ENCODE measurements at regions not wholly inside any gene's neighbourhood (a gene's known extent, or its start where the extent isn't known, plus 50 kb on each side); places are given as distances from the start of the nearest gene placed in this dataset.
"Not testable (repeated sequence)": the region's sequence is repeated elsewhere in the genome, so short reads cannot be mapped to it uniquely, and the experiment has no call there.

- H3K4me3 Mint-ChIP-seq; H3K36me3 Mint-ChIP-seq; H3K27ac Mint-ChIP-seq; H3K4me1 ChIP-seq (ENCODE audit: insufficient read depth, low read length); H3K4me1 Mint-ChIP-seq; H3K9me3 ChIP-seq (ENCODE audit: control insufficient read depth in 1 of 2, low read length in 2 of 2); DNase-seq; POLR2A ChIA-PET (ENCODE audit: partially characterized antibody); H3K4me3 ChIP-seq (ENCODE audit: low read length in 2 of 2); CTCF ChIA-PET (ENCODE audit: partially characterized antibody); H3K36me3 ChIP-seq (ENCODE audit: insufficient read depth, low read length); H3K27me3 ChIP-seq (ENCODE audit: insufficient read depth, low read length); H3K27me3 Mint-ChIP-seq; H3K27ac ChIP-seq (ENCODE audit: low read depth, low read length); intact Hi-C loops (cut with micrococcal nuclease); H3K9me3 Mint-ChIP-seq: not testable (repeated sequence)
These were observed 416.2 kb upstream of the EPHA7 start for GRCh38 chr6:93835451-93836145.

- POLR2A ChIA-PET (ENCODE audit: partially characterized antibody); H3K9me3 Mint-ChIP-seq; H3K4me1 ChIP-seq (ENCODE audit: insufficient read depth, low read length); H3K27me3 Mint-ChIP-seq; H3K4me3 Mint-ChIP-seq; DNase-seq; CTCF ChIA-PET (ENCODE audit: partially characterized antibody); H3K27ac Mint-ChIP-seq; H3K9me3 ChIP-seq (ENCODE audit: control insufficient read depth in 1 of 2, low read length in 2 of 2); H3K36me3 Mint-ChIP-seq; H3K4me3 ChIP-seq (ENCODE audit: low read length in 2 of 2); H3K4me1 Mint-ChIP-seq; H3K27ac ChIP-seq (ENCODE audit: low read depth, low read length); H3K36me3 ChIP-seq (ENCODE audit: insufficient read depth, low read length); intact Hi-C loops (cut with micrococcal nuclease); H3K27me3 ChIP-seq (ENCODE audit: insufficient read depth, low read length): not testable (repeated sequence)
These were observed 415.7 kb upstream of the EPHA7 start for GRCh38 chr6:93835026-93835425.

- not testable (repeated sequence) for H3K36me3 Mint-ChIP-seq
These were observed 414.0 kb upstream of the EPHA7 start for GRCh38 chr6:93833326-93833725.

GRCh38 chr6:93829757-93830156, 410.4 kb upstream of the EPHA7 start:
- H3K4me1 Mint-ChIP-seq; DNase-seq; H3K27ac ChIP-seq (ENCODE audit: low read depth, low read length); H3K27me3 Mint-ChIP-seq; H3K9me3 ChIP-seq (ENCODE audit: control insufficient read depth in 1 of 2, low read length in 2 of 2); intact Hi-C loops (cut with micrococcal nuclease); H3K4me3 ChIP-seq (ENCODE audit: low read length in 2 of 2); H3K27me3 ChIP-seq (ENCODE audit: insufficient read depth, low read length); H3K36me3 ChIP-seq (ENCODE audit: insufficient read depth, low read length); H3K27ac Mint-ChIP-seq; H3K4me1 ChIP-seq (ENCODE audit: insufficient read depth, low read length); H3K36me3 Mint-ChIP-seq; CTCF ChIA-PET (ENCODE audit: partially characterized antibody); POLR2A ChIA-PET (ENCODE audit: partially characterized antibody); H3K4me3 Mint-ChIP-seq: not testable (repeated sequence)
- H3K9me3 Mint-ChIP-seq = peaks cover 0 to 14% (median 4%) of the 10 kb centered on the region in 8 donors

More at GRCh38 chr6:93833326-93833725, 414.0 kb upstream of the EPHA7 start:
- H3K27ac ChIP-seq (ENCODE audit: low read depth, low read length); H3K36me3 ChIP-seq (ENCODE audit: insufficient read depth, low read length); intact Hi-C loops (cut with micrococcal nuclease); CTCF ChIA-PET (ENCODE audit: partially characterized antibody); H3K9me3 ChIP-seq (ENCODE audit: control insufficient read depth in 1 of 2, low read length in 2 of 2); H3K27me3 ChIP-seq (ENCODE audit: insufficient read depth, low read length); DNase-seq; H3K4me1 ChIP-seq (ENCODE audit: insufficient read depth, low read length); H3K27ac Mint-ChIP-seq; POLR2A ChIA-PET (ENCODE audit: partially characterized antibody); H3K4me3 ChIP-seq (ENCODE audit: low read length in 2 of 2); H3K4me1 Mint-ChIP-seq; H3K27me3 Mint-ChIP-seq; H3K4me3 Mint-ChIP-seq: not testable (repeated sequence)
- H3K9me3 Mint-ChIP-seq = peaks cover 0 to 13% (median 5%) of the 10 kb centered on the region in 8 donors

- Histone ChIP-seq H3K9me3 (ENCODE audit: control insufficient read depth in 1 of 2, low read length in 2 of 2) (no peaks in the 10 kb centered on the region), H3K36me3 (ENCODE audit: insufficient read depth, low read length) (no peaks in the 10 kb centered on the region), H3K27me3 (ENCODE audit: insufficient read depth, low read length) (no peaks in the 10 kb centered on the region), H3K4me3 (ENCODE audit: low read length in 2 of 2) (no peak overlapping the region), H3K27ac (ENCODE audit: low read depth, low read length) (no peak overlapping the region), H3K4me1 (ENCODE audit: insufficient read depth, low read length) (no peaks in the 10 kb centered on the region)
- DNase-seq = no peak
- POLR2A ChIA-PET (ENCODE audit: partially characterized antibody) = no interaction called here
- Mint-ChIP-seq H3K36me3 (no peaks in the 10 kb centered on the region), H3K4me3 (no peak overlapping the region), H3K27me3 (no peaks in the 10 kb centered on the region), H3K4me1 (no peaks in the 10 kb centered on the region), H3K27ac (no peak overlapping the region), H3K9me3 (peaks cover 0 to 11% (median 3%) of the 10 kb centered on the region in 8 donors)
- CTCF ChIA-PET (ENCODE audit: partially characterized antibody) = no interaction called here
- intact Hi-C loops (cut with micrococcal nuclease) = no loop called here
These were observed 409.6 kb upstream of the EPHA7 start for GRCh38 chr6:93829009-93829408.

- no peaks in the 10 kb centered on the region for H3K36me3 Mint-ChIP-seq
- H3K36me3 ChIP-seq (ENCODE audit: insufficient read depth, low read length) = no peaks in the 10 kb centered on the region
- H3K27me3 ChIP-seq (ENCODE audit: insufficient read depth, low read length) = no peaks in the 10 kb centered on the region
- intact Hi-C loops (cut with micrococcal nuclease) = no loop called here
- H3K4me1 Mint-ChIP-seq = no peaks in the 10 kb centered on the region
- peaks cover 0 to 10% (median 3%) of the 10 kb centered on the region in 8 donors for H3K9me3 Mint-ChIP-seq
- H3K4me1 ChIP-seq (ENCODE audit: insufficient read depth, low read length) = no peaks in the 10 kb centered on the region
- ChIA-PET CTCF (ENCODE audit: partially characterized antibody) (no interaction called here), POLR2A (ENCODE audit: partially characterized antibody) (no interaction called here)
- no peaks in the 10 kb centered on the region for H3K27me3 Mint-ChIP-seq
- H3K27ac Mint-ChIP-seq = no peak overlapping the region
- no peak overlapping the region for H3K4me3 Mint-ChIP-seq
- DNase-seq = no peak
- H3K9me3 ChIP-seq (ENCODE audit: control insufficient read depth in 1 of 2, low read length in 2 of 2) = no peaks in the 10 kb centered on the region
- no peak overlapping the region for H3K27ac ChIP-seq (ENCODE audit: low read depth, low read length)
- no peak overlapping the region for H3K4me3 ChIP-seq (ENCODE audit: low read length in 2 of 2)
These were observed 409.2 kb upstream of the EPHA7 start for GRCh38 chr6:93828553-93828952.

GRCh38 chr6:93827728-93828127, 408.4 kb upstream of the EPHA7 start:
- H3K4me3 Mint-ChIP-seq = no peak overlapping the region
- Histone ChIP-seq H3K27me3 (ENCODE audit: insufficient read depth, low read length) (no peaks in the 10 kb centered on the region), H3K27ac (ENCODE audit: low read depth, low read length) (no peak overlapping the region), H3K4me1 (ENCODE audit: insufficient read depth, low read length) (no peaks in the 10 kb centered on the region), H3K4me3 (ENCODE audit: low read length in 2 of 2) (no peak overlapping the region), H3K9me3 (ENCODE audit: control insufficient read depth in 1 of 2, low read length in 2 of 2) (no peaks in the 10 kb centered on the region), H3K36me3 (ENCODE audit: insufficient read depth, low read length) (no peaks in the 10 kb centered on the region)
- DNase-seq = no peak
- POLR2A ChIA-PET (ENCODE audit: partially characterized antibody) = no interaction called here
- H3K36me3 Mint-ChIP-seq = no peaks in the 10 kb centered on the region
- no peak overlapping the region for H3K27ac Mint-ChIP-seq
- no peaks in the 10 kb centered on the region for H3K4me1 Mint-ChIP-seq
- CTCF ChIA-PET (ENCODE audit: partially characterized antibody) = no interaction called here
- H3K9me3 Mint-ChIP-seq = peaks cover 0 to 10% (median 3%) of the 10 kb centered on the region in 8 donors
- no peaks in the 10 kb centered on the region for H3K27me3 Mint-ChIP-seq
- intact Hi-C loops (cut with micrococcal nuclease) = no loop called here

GRCh38 chr6:93825950-93826349, 406.6 kb upstream of the EPHA7 start:
- Mint-ChIP-seq H3K27ac (no peak overlapping the region), H3K9me3 (peaks cover 0 to 15% (median 3%) of the 10 kb centered on the region in 8 donors), H3K36me3 (no peaks in the 10 kb centered on the region), H3K4me3 (no peak overlapping the region), H3K4me1 (no peaks in the 10 kb centered on the region), H3K27me3 (no peaks in the 10 kb centered on the region)
- ChIA-PET CTCF (ENCODE audit: partially characterized antibody) (no interaction called here), POLR2A (ENCODE audit: partially characterized antibody) (no interaction called here)
- Histone ChIP-seq H3K9me3 (ENCODE audit: control insufficient read depth in 1 of 2, low read length in 2 of 2) (no peaks in the 10 kb centered on the region), H3K4me3 (ENCODE audit: low read length in 2 of 2) (no peak overlapping the region), H3K27ac (ENCODE audit: low read depth, low read length) (no peak overlapping the region), H3K27me3 (ENCODE audit: insufficient read depth, low read length) (no peaks in the 10 kb centered on the region), H3K4me1 (ENCODE audit: insufficient read depth, low read length) (no peaks in the 10 kb centered on the region), H3K36me3 (ENCODE audit: insufficient read depth, low read length) (no peaks in the 10 kb centered on the region)
- intact Hi-C loops (cut with micrococcal nuclease) = no loop called here
- no peak for DNase-seq

All from CD4-positive, alpha-beta memory T cell (primary cell).